Neural cell (in vitro differentiated cells): ENCODE measurements at regions not wholly inside any gene's neighbourhood (a gene's known extent, or its start where the extent isn't known, plus 50 kb on each side); places are given as distances from the start of the nearest gene placed in this dataset.

Experiments
- H2AFZ ChIP-seq: fragments of 200-600, 300-800 bp; sonication (generic), shearing (Covaris generic); 2 replicates; pipeline ENCODE4 v1.6.0; 2014; ENCODE audit warnings: low read depth, mild to moderate bottlenecking, antibody characterized with exemption, low read length, moderate library complexity
- H3F3A ChIP-seq: fragments of 200-600 bp; shearing (Covaris generic); 2 replicates; pipeline ENCODE4 v1.6.1; 2016; ENCODE audit warnings: mild to moderate bottlenecking, moderate library complexity, mixed read lengths, antibody characterized with exemption, low read length; ENCODE audit not compliant: insufficient read depth, poor library complexity, severe bottlenecking
- H3K27ac ChIP-seq: fragments of 200-600, 300-800 bp; sonication (generic), shearing (Covaris generic); 2 replicates; pipeline ENCODE4 v1.5.1; 2014; ENCODE audit warnings: mild to moderate bottlenecking, low read length, moderate library complexity
- H3K27me3 ChIP-seq: fragments of 300-800, 200-600 bp; sonication (generic), shearing (Covaris generic); 2 replicates; pipeline ENCODE4 v1.6.0; 2014; ENCODE audit warnings: mild to moderate bottlenecking, low read depth, low read length, moderate library complexity; ENCODE audit not compliant: insufficient read depth
- H3K36me3 ChIP-seq: fragments of 300-800, 200-600 bp; sonication (generic), shearing (Covaris generic); 2 replicates; pipeline ENCODE4 v1.5.1; 2014; ENCODE audit warnings: mild to moderate bottlenecking, antibody characterized with exemption, low read length, moderate library complexity; ENCODE audit not compliant: insufficient read depth
- H3K4me2 ChIP-seq: fragments of 300-800, 200-600 bp; sonication (generic), shearing (Covaris generic); 2 replicates; pipeline ENCODE4 v1.6.0; 2014; ENCODE audit warnings: mild to moderate bottlenecking, low read length
- H3K4me3 ChIP-seq: fragments of 300-800, 200-600 bp; sonication (generic), shearing (Covaris generic); 2 replicates; pipeline ENCODE4 v1.5.1; 2014; ENCODE audit warnings: mild to moderate bottlenecking, low read length, moderate library complexity
- H3K79me2 ChIP-seq: fragments of 200-600 bp; shearing (Covaris generic); replicated peaks from 2 replicates; pipeline ENCODE4 v1.6.0; 2014; ENCODE audit warnings: mild to moderate bottlenecking, low read length, moderate library complexity; ENCODE audit not compliant: insufficient read depth
- H3K9ac ChIP-seq: fragments of 300-800, 200-600 bp; sonication (generic), shearing (Covaris generic); 2 replicates; pipeline ENCODE4 v1.6.1; 2016; ENCODE audit warnings: mild to moderate bottlenecking, low read length, mixed read lengths
- H3K9me2 ChIP-seq: fragments of 200-600 bp; shearing (Covaris generic); 2 replicates; pipeline ENCODE4 v1.6.1; 2016; ENCODE audit warnings: mild to moderate bottlenecking, low read length, mixed read lengths; ENCODE audit not compliant: insufficient read depth
- H3K9me3 ChIP-seq: fragments of 200-600, 300-800 bp; sonication (generic), shearing (Covaris generic); 2 replicates; pipeline ENCODE4 v1.6.1; 2016; ENCODE audit warnings: mild to moderate bottlenecking, mixed run types, low read length, moderate library complexity, mixed read lengths
- H4K20me1 ChIP-seq: fragments of 200-600 bp; shearing (Covaris generic); 2 replicates; pipeline ENCODE4 v1.6.1; 2016; ENCODE audit warnings: mild to moderate bottlenecking, mixed run types; ENCODE audit not compliant: insufficient read depth
- EP300 ChIP-seq: fragments of 450-650 bp; conservative IDR thresholded peaks from 2 replicates; pipeline ENCODE4 v1.6.1; 2014; ENCODE audit warnings: antibody characterized with exemption, mild to moderate bottlenecking, moderate library complexity; ENCODE audit not compliant: poor library complexity, severe bottlenecking
- EZH2 ChIP-seq: fragments of 200-600, 300-800 bp; shearing (Covaris generic), sonication (generic); IDR thresholded peaks from 2 replicates; pipeline ENCODE4 v1.6.1; 2014; ENCODE audit warnings: antibody characterized with exemption, low read length, borderline replicate concordance, mild to moderate bottlenecking; ENCODE audit not compliant: insufficient read depth, poor library complexity, severe bottlenecking
- MXI1 ChIP-seq: fragments of 450-650 bp; conservative IDR thresholded peaks from 2 replicates; pipeline ENCODE4 v1.6.1; 2014; ENCODE audit warnings: antibody characterized with exemption, mild to moderate bottlenecking; ENCODE audit not compliant: poor library complexity, severe bottlenecking
- POLR2AphosphoS5 ChIP-seq: IDR thresholded peaks from 2 replicates; pipeline ENCODE4 v1.6.1; 2012
- RAD21 ChIP-seq: fragments of 450-650 bp; conservative IDR thresholded peaks from 2 replicates; pipeline ENCODE4 v1.6.1; 2014; ENCODE audit warnings: antibody characterized with exemption, mild to moderate bottlenecking, moderate library complexity
- SMC3 ChIP-seq: fragments of 450-650 bp; conservative IDR thresholded peaks from 2 replicates; pipeline ENCODE4 v1.6.1; 2014; ENCODE audit warnings: antibody characterized with exemption, mild to moderate bottlenecking, moderate library complexity; ENCODE audit not compliant: poor library complexity
- TAF1 ChIP-seq: IDR thresholded peaks from 2 replicates; pipeline ENCODE4 v1.6.1; 2012; ENCODE audit warnings: low read depth
- TF ChIP-seq, protein P1 (sequence below): IDR thresholded peaks from 2 replicates; pipeline ENCODE4 v1.6.1; 2012; ENCODE audit warnings: borderline replicate concordance
- TF ChIP-seq, protein P2 (sequence below): fragments of 450-650 bp; IDR thresholded peaks from 2 replicates; pipeline ENCODE4 v1.5.1; 2014; ENCODE audit warnings: antibody characterized with exemption, mild to moderate bottlenecking, moderate library complexity; ENCODE audit not compliant: poor library complexity, severe bottlenecking

DNA sequence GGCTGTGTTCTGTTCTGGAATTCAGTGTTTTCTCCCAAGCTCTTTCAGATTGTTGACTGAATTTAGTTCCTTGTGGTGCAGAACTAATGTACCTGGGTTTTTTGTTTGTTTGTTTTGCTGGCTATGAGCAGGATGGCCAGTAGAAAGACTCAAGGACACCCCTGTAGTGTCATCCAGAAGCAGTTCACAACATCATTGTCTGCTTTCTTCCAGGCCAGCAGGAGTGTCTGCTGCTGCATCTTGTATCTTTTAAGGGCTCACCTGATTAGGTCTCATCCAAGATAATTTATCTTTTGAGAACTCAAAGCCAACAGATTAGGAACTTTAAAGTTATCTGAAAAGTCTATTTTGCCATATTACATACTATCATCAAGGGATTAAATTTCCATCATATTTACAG lies 318.5 kb upstream of the MC4R start:
- Histone ChIP-seq H4K20me1 (no peaks in the 10 kb centered on the region), H2AFZ (no peak overlapping the region), H3K27me3 (no peaks in the 10 kb centered on the region), H3F3A (no peaks in the 10 kb centered on the region), H3K36me3 (no peaks in the 10 kb centered on the region), H3K79me2 (no peaks in the 10 kb centered on the region), H3K9me3 (no peaks in the 10 kb centered on the region), H3K4me3 (no peak overlapping the region), H3K4me2 (no peak overlapping the region), H3K27ac (no peak overlapping the region), H3K9ac (no peak overlapping the region), H3K9me2 (no peaks in the 10 kb centered on the region)
- TF ChIP-seq, protein P1, sequence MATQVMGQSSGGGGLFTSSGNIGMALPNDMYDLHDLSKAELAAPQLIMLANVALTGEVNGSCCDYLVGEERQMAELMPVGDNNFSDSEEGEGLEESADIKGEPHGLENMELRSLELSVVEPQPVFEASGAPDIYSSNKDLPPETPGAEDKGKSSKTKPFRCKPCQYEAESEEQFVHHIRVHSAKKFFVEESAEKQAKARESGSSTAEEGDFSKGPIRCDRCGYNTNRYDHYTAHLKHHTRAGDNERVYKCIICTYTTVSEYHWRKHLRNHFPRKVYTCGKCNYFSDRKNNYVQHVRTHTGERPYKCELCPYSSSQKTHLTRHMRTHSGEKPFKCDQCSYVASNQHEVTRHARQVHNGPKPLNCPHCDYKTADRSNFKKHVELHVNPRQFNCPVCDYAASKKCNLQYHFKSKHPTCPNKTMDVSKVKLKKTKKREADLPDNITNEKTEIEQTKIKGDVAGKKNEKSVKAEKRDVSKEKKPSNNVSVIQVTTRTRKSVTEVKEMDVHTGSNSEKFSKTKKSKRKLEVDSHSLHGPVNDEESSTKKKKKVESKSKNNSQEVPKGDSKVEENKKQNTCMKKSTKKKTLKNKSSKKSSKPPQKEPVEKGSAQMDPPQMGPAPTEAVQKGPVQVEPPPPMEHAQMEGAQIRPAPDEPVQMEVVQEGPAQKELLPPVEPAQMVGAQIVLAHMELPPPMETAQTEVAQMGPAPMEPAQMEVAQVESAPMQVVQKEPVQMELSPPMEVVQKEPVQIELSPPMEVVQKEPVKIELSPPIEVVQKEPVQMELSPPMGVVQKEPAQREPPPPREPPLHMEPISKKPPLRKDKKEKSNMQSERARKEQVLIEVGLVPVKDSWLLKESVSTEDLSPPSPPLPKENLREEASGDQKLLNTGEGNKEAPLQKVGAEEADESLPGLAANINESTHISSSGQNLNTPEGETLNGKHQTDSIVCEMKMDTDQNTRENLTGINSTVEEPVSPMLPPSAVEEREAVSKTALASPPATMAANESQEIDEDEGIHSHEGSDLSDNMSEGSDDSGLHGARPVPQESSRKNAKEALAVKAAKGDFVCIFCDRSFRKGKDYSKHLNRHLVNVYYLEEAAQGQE = no peak

DNA sequence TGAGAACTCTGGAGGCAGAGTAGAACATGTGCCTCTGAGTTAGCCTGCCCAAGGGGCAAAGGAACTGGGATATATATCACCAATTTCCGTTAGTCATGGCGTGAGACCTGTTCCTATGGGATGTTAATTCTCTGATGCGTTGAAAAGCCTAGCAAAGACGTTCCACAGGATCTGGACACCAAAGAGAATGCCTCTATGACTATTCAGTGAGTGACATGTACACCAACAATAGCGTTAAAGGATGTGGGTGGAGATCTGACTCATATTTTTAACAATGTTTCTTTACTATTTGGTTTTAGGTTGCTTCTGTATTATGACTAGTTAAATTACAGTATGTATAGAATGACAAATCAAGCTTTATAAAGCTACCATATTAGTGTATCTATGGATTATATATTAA lies 320.9 kb upstream of the MC4R start:
- H3K4me2 ChIP-seq = no peak overlapping the region
- H3K4me3 ChIP-seq = no peak overlapping the region
- H3K9me2 ChIP-seq = no peaks in the 10 kb centered on the region
- no peaks in the 10 kb centered on the region for H3K36me3 ChIP-seq
- H3K9ac ChIP-seq = no peak overlapping the region
- no peaks in the 10 kb centered on the region for H3K9me3 ChIP-seq
- no peaks in the 10 kb centered on the region for H3K79me2 ChIP-seq
- no peaks in the 10 kb centered on the region for H4K20me1 ChIP-seq
- H3K27ac ChIP-seq = no peak overlapping the region
- no peaks in the 10 kb centered on the region for H3K27me3 ChIP-seq
- H2AFZ ChIP-seq = no peak overlapping the region
- TF ChIP-seq MXI1 (no peak), EZH2 (no peak)
- H3F3A ChIP-seq = no peaks in the 10 kb centered on the region

DNA sequence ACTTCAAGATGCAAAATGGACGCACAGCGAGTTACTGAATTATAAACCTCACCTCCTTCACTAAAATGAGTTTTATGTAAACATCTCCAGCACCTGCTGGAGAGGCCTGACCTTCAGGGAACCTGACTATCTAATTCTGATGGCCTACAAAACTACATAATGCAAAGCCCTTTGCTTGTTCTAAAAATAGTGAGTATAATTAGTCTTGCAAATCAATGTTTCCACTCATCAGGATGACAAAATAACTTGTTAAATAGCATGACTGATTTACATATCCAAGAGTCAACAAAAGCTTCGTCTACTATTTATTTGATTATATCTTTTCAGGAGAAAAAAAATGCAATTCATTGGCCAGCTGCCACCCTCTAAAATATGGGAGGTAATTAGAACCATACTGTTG lies 326.3 kb upstream of the MC4R start:
- Histone ChIP-seq H2AFZ (no peak overlapping the region), H3K27me3 (no peaks in the 10 kb centered on the region), H4K20me1 (no peaks in the 10 kb centered on the region), H3K36me3 (no peaks in the 10 kb centered on the region), H3K9me2 (no peaks in the 10 kb centered on the region), H3K79me2 (no peaks in the 10 kb centered on the region), H3K4me3 (no peak overlapping the region), H3K9ac (no peak overlapping the region), H3K27ac (no peak overlapping the region), H3K9me3 (no peaks in the 10 kb centered on the region), H3F3A (no peaks in the 10 kb centered on the region), H3K4me2 (no peak overlapping the region)
- TF ChIP-seq EP300 (no peak), RAD21 (no peak), SMC3 (no peak), EZH2 (no peak), POLR2AphosphoS5 (no peak), MXI1 (no peak), TAF1 (no peak)
- TF ChIP-seq, protein P2, sequence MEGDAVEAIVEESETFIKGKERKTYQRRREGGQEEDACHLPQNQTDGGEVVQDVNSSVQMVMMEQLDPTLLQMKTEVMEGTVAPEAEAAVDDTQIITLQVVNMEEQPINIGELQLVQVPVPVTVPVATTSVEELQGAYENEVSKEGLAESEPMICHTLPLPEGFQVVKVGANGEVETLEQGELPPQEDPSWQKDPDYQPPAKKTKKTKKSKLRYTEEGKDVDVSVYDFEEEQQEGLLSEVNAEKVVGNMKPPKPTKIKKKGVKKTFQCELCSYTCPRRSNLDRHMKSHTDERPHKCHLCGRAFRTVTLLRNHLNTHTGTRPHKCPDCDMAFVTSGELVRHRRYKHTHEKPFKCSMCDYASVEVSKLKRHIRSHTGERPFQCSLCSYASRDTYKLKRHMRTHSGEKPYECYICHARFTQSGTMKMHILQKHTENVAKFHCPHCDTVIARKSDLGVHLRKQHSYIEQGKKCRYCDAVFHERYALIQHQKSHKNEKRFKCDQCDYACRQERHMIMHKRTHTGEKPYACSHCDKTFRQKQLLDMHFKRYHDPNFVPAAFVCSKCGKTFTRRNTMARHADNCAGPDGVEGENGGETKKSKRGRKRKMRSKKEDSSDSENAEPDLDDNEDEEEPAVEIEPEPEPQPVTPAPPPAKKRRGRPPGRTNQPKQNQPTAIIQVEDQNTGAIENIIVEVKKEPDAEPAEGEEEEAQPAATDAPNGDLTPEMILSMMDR = no peak
- TF ChIP-seq, protein P1 = no peak
